AG04450 (cell line): ENCODE measurements at regions not wholly inside any gene's neighbourhood (a gene's known extent, or its start where the extent isn't known, plus 50 kb on each side); places are given as distances from the start of the nearest gene placed in this dataset.

Experiments
- CTCF ChIA-PET: fragments of 300-600, 350-600 bp; formaldehyde crosslinking; extraction: SDS; loops from one replicate; lab custom pipeline; 2022; ENCODE audit warnings: antibody characterized with exemption, inconsistent platforms; lab: Charles Lee
- POLR2A ChIA-PET: fragments of 350-600 bp; formaldehyde crosslinking; extraction: SDS; loops from one replicate; lab custom pipeline; 2021; ENCODE audit warnings: antibody characterized with exemption, inconsistent platforms; lab: Yijun Ruan, JAX
- DNase-seq: peaks from one replicate; pipeline ENCODE4 v3.0.0-alpha.2; 2011; ENCODE audit warnings: low read depth, low spot score
- H3K27ac ChIP-seq: one replicate; pipeline ENCODE4 v1.5.1; 2012; ENCODE audit warnings: low read depth, low read length, control low read depth
- H3K27me3 ChIP-seq: one replicate; pipeline ENCODE4 v1.6.0; 2012; ENCODE audit warnings: low read length; ENCODE audit not compliant: control insufficient read depth, insufficient read depth
- H3K4me3 ChIP-seq: 2 replicates; pipeline ENCODE4 v1.5.1; 2011; ENCODE audit warnings: mild to moderate bottlenecking, low read depth, low read length, control low read depth
- H3K9me3 ChIP-seq: 2 replicates; pipeline ENCODE4 v1.5.1; 2012; ENCODE audit warnings: low read length; ENCODE audit not compliant: control insufficient read depth, insufficient read depth
- TF ChIP-seq, protein P1 (sequence below): IDR thresholded peaks from 2 replicates; pipeline ENCODE4 v1.5.1; 2011; ENCODE audit warnings: low read depth, low read length, control low read depth, inconsistent platforms

GRCh38 chr4:64880557-64880956 lies 471.3 kb upstream of the TECRL start:
- Histone ChIP-seq H3K27ac (no peak overlapping the region), H3K4me3 (no peak overlapping the region), H3K27me3 (no peaks in the 10 kb centered on the region), H3K9me3 (peaks cover 6% of the 10 kb centered on the region)
- no peak for DNase-seq
- TF ChIP-seq, protein P1, sequence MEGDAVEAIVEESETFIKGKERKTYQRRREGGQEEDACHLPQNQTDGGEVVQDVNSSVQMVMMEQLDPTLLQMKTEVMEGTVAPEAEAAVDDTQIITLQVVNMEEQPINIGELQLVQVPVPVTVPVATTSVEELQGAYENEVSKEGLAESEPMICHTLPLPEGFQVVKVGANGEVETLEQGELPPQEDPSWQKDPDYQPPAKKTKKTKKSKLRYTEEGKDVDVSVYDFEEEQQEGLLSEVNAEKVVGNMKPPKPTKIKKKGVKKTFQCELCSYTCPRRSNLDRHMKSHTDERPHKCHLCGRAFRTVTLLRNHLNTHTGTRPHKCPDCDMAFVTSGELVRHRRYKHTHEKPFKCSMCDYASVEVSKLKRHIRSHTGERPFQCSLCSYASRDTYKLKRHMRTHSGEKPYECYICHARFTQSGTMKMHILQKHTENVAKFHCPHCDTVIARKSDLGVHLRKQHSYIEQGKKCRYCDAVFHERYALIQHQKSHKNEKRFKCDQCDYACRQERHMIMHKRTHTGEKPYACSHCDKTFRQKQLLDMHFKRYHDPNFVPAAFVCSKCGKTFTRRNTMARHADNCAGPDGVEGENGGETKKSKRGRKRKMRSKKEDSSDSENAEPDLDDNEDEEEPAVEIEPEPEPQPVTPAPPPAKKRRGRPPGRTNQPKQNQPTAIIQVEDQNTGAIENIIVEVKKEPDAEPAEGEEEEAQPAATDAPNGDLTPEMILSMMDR: no peak
- ChIA-PET CTCF (no interaction called here), POLR2A (no interaction called here)

GRCh38 chr4:64876021-64876420 lies 466.8 kb upstream of the TECRL start:
- no peak overlapping the region for H3K4me3 ChIP-seq
- TF ChIP-seq, protein P1: no peak
- DNase-seq: no peak
- H3K27ac ChIP-seq: no peak overlapping the region
- POLR2A ChIA-PET: no interaction called here
- no peaks in the 10 kb centered on the region for H3K27me3 ChIP-seq
- CTCF ChIA-PET: no interaction called here
- peaks cover 7% of the 10 kb centered on the region for H3K9me3 ChIP-seq

GRCh38 chr4:64870558-64870957 lies 461.3 kb upstream of the TECRL start:
- Histone ChIP-seq H3K27ac (no peak overlapping the region), H3K27me3 (no peaks in the 10 kb centered on the region), H3K9me3 (peaks cover 3% of the 10 kb centered on the region), H3K4me3 (no peak overlapping the region)
- POLR2A ChIA-PET: no interaction called here
- TF ChIP-seq, protein P1: no peak
- CTCF ChIA-PET: no interaction called here
- DNase-seq: no peak

- TF ChIP-seq, protein P1: no peak
- Histone ChIP-seq H3K27me3 (no peaks in the 10 kb centered on the region), H3K9me3 (no peaks in the 10 kb centered on the region), H3K27ac (no peak overlapping the region), H3K4me3 (no peak overlapping the region)
- CTCF ChIA-PET: no interaction called here
- POLR2A ChIA-PET: no interaction called here
- DNase-seq: no peak
Measured at GRCh38 chr4:64857815-64858214, 448.6 kb upstream of the TECRL start.

GRCh38 chr4:64857198-64857597 lies 447.9 kb upstream of the TECRL start:
- ChIA-PET CTCF (no interaction called here), POLR2A (no interaction called here)
- Histone ChIP-seq H3K9me3 (no peaks in the 10 kb centered on the region), H3K4me3 (no peak overlapping the region), H3K27ac (no peak overlapping the region), H3K27me3 (no peaks in the 10 kb centered on the region)
- TF ChIP-seq, protein P1: no peak
- no peak for DNase-seq
